ENCODE measurements at regions not wholly inside any gene's neighbourhood (a gene's known extent, or its start where the extent isn't known, plus 50 kb on each side); places are given as distances from the start of the nearest gene placed in this dataset.
"Not testable (repeated sequence)": the region's sequence is repeated elsewhere in the genome, so short reads cannot be mapped to it uniquely, and the experiment has no call there.

- no peaks in the 10 kb centered on the region for H3K27me3 ChIP-seq (ENCODE audit: control insufficient read depth, insufficient read depth, low read length)
- no peaks in the 10 kb centered on the region for H4K20me1 ChIP-seq (ENCODE audit: control insufficient read depth, extremely low read depth, insufficient read depth, low read length)
- no peak overlapping the region for H3K4me2 ChIP-seq (ENCODE audit: extremely low read depth, insufficient read depth, low read length)
- TF ChIP-seq EZH2 (IDR thresholded peaks at IDR 0.05; ENCODE audit: low read length, missing control alignments), result no peak
- TF ChIP-seq, protein P1, sequence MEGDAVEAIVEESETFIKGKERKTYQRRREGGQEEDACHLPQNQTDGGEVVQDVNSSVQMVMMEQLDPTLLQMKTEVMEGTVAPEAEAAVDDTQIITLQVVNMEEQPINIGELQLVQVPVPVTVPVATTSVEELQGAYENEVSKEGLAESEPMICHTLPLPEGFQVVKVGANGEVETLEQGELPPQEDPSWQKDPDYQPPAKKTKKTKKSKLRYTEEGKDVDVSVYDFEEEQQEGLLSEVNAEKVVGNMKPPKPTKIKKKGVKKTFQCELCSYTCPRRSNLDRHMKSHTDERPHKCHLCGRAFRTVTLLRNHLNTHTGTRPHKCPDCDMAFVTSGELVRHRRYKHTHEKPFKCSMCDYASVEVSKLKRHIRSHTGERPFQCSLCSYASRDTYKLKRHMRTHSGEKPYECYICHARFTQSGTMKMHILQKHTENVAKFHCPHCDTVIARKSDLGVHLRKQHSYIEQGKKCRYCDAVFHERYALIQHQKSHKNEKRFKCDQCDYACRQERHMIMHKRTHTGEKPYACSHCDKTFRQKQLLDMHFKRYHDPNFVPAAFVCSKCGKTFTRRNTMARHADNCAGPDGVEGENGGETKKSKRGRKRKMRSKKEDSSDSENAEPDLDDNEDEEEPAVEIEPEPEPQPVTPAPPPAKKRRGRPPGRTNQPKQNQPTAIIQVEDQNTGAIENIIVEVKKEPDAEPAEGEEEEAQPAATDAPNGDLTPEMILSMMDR (conservative IDR thresholded peaks at IDR 0.05 in 1 of 2, IDR thresholded peaks at IDR 0.05 in 1 of 2; ENCODE audit: low read depth in 1 of 2, low read length in 2 of 2), result no peak
- H3K79me2 ChIP-seq (ENCODE audit: control insufficient read depth, insufficient read depth, low read length), result no peaks in the 10 kb centered on the region
- H3K4me3 ChIP-seq (replicated peaks in 1 of 4; ENCODE audit: control extremely low read depth in 1 of 4, insufficient read depth in 1 of 4, low read depth in 3 of 4, low read length in 4 of 4), result no peak overlapping the region
- H2AFZ ChIP-seq (ENCODE audit: low read length), result no peak overlapping the region
- H3K9ac ChIP-seq (ENCODE audit: insufficient read depth, low read length), result no peak overlapping the region
- no peak for DNase-seq (ENCODE audit: low read depth in 2 of 2)
- H3K4me1 ChIP-seq (ENCODE audit: control insufficient read depth, extremely low read depth, insufficient read depth, low read length), result no peaks in the 10 kb centered on the region
- H3K27ac ChIP-seq (ENCODE audit: insufficient read depth, low read length), result no peak overlapping the region
- no peaks in the 10 kb centered on the region for H3K9me3 ChIP-seq (ENCODE audit: control insufficient read depth, insufficient read depth, low read depth, low read length)
- H3K36me3 ChIP-seq (ENCODE audit: control insufficient read depth, insufficient read depth, low read length), result no peaks in the 10 kb centered on the region
Measured at GRCh38 chr4:103947617-103948016, 227.8 kb upstream of the TACR3 start.

- not testable (repeated sequence) for H3K36me3 ChIP-seq (ENCODE audit: control insufficient read depth, insufficient read depth, low read length); H2AFZ ChIP-seq (ENCODE audit: low read length); H3K4me1 ChIP-seq (ENCODE audit: control insufficient read depth, extremely low read depth, insufficient read depth, low read length); H3K4me2 ChIP-seq (ENCODE audit: extremely low read depth, insufficient read depth, low read length); H4K20me1 ChIP-seq (ENCODE audit: control insufficient read depth, extremely low read depth, insufficient read depth, low read length); DNase-seq (ENCODE audit: low read depth in 2 of 2); H3K27me3 ChIP-seq (ENCODE audit: control insufficient read depth, insufficient read depth, low read length); H3K79me2 ChIP-seq (ENCODE audit: control insufficient read depth, insufficient read depth, low read length); H3K27ac ChIP-seq (ENCODE audit: insufficient read depth, low read length); H3K9me3 ChIP-seq (ENCODE audit: control insufficient read depth, insufficient read depth, low read depth, low read length); H3K9ac ChIP-seq (ENCODE audit: insufficient read depth, low read length); H3K4me3 ChIP-seq (replicated peaks in 1 of 4; ENCODE audit: control extremely low read depth in 1 of 4, insufficient read depth in 1 of 4, low read depth in 3 of 4, low read length in 4 of 4)
Measured at GRCh38 chr4:103946621-103947268, 227.0 kb upstream of the TACR3 start.

GRCh38 chr4:103938488-103938887, 218.7 kb upstream of the TACR3 start:
- Histone ChIP-seq H3K27me3 (ENCODE audit: control insufficient read depth, insufficient read depth, low read length) (no peaks in the 10 kb centered on the region), H3K4me3 (replicated peaks in 1 of 4; ENCODE audit: control extremely low read depth in 1 of 4, insufficient read depth in 1 of 4, low read depth in 3 of 4, low read length in 4 of 4) (no peak overlapping the region), H3K27ac (ENCODE audit: insufficient read depth, low read length) (no peak overlapping the region), H3K79me2 (ENCODE audit: control insufficient read depth, insufficient read depth, low read length) (no peaks in the 10 kb centered on the region), H3K9me3 (ENCODE audit: control insufficient read depth, insufficient read depth, low read depth, low read length) (no peaks in the 10 kb centered on the region), H3K9ac (ENCODE audit: insufficient read depth, low read length) (no peak overlapping the region), H3K4me2 (ENCODE audit: extremely low read depth, insufficient read depth, low read length) (no peak overlapping the region), H3K36me3 (ENCODE audit: control insufficient read depth, insufficient read depth, low read length) (no peaks in the 10 kb centered on the region), H3K4me1 (ENCODE audit: control insufficient read depth, extremely low read depth, insufficient read depth, low read length) (no peaks in the 10 kb centered on the region), H4K20me1 (ENCODE audit: control insufficient read depth, extremely low read depth, insufficient read depth, low read length) (no peaks in the 10 kb centered on the region), H2AFZ (ENCODE audit: low read length) (no peak overlapping the region)
- no peak for TF ChIP-seq EZH2 (IDR thresholded peaks at IDR 0.05; ENCODE audit: low read length, missing control alignments)
- TF ChIP-seq, protein P1 (conservative IDR thresholded peaks at IDR 0.05 in 1 of 2, IDR thresholded peaks at IDR 0.05 in 1 of 2; ENCODE audit: low read depth in 1 of 2, low read length in 2 of 2), result no peak
- no peak for DNase-seq (ENCODE audit: low read depth in 2 of 2)
